ENCODE measurements at regions not wholly inside any gene's neighbourhood (a gene's known extent, or its start where the extent isn't known, plus 50 kb on each side); places are given as distances from the start of the nearest gene placed in this dataset.

- no peak for TF ChIP-seq CTCF (IDR thresholded peaks at IDR 0.05)
- TF ChIP-seq POLR2A (IDR thresholded peaks at IDR 0.05) = no peak
- TF ChIP-seq POLR2AphosphoS5 (IDR thresholded peaks at IDR 0.05) = no peak
Observed at GRCh38 chr12:19890024-19890423, 450.7 kb downstream of the AEBP2 start.

All from sigmoid colon (tissue), 4 donors.